ENCODE measurements at regions not wholly inside any gene's neighbourhood (a gene's known extent, or its start where the extent isn't known, plus 50 kb on each side); places are given as distances from the start of the nearest gene placed in this dataset.

DNA sequence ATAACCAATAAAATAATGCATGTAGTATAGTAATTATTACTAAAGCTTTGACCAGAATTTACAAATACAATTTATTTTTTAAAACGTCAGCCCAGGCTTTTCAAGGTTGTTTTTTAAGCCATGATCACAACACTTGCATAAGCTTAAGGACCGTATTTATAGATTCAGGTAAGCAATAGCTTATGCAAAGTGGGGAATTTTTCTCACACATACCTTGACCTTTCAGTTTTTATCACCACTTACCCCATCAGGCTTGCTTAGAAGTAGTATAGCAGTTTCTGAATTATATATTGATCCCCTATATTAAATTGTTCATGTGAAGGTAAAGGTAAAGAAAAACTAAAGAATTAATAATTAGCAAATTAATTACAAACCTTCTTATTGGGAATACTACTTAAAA lies 232.3 kb upstream of the FKBP1C start:
- H3K9me3 ChIP-seq = no peaks in the 10 kb centered on the region
- H3K4me3 ChIP-seq = no peak overlapping the region
- TF ChIP-seq CBX8 (IDR thresholded peaks at IDR 0.05) (no peak), EP300 (IDR thresholded peaks at IDR 0.05) (no peak), ZNF302 (CRISPR knock-in tag; IDR thresholded peaks at IDR 0.05) (no peak), HDAC2 (IDR thresholded peaks at IDR 0.05) (no peak), JUN (IDR thresholded peaks at IDR 0.05) (no peak), MAZ (IDR thresholded peaks at IDR 0.05; ENCODE audit: borderline replicate concordance, low read depth, low read length) (no peak), ZC3H11A (IDR thresholded peaks at IDR 0.05) (no peak), MAFK (IDR thresholded peaks at IDR 0.05; ENCODE audit: partially characterized antibody) (no peak), FOSL2 (IDR thresholded peaks at IDR 0.05) (no peak), FOSL2 (CRISPR knock-in tag; IDR thresholded peaks at IDR 0.05) (no peak), TP53 (CRISPR knock-in tag; IDR thresholded peaks at IDR 0.05) (no peak), TFCP2L1 (CRISPR knock-in tag; IDR thresholded peaks at IDR 0.05) (no peak)
- TF ChIP-seq, protein P1, sequence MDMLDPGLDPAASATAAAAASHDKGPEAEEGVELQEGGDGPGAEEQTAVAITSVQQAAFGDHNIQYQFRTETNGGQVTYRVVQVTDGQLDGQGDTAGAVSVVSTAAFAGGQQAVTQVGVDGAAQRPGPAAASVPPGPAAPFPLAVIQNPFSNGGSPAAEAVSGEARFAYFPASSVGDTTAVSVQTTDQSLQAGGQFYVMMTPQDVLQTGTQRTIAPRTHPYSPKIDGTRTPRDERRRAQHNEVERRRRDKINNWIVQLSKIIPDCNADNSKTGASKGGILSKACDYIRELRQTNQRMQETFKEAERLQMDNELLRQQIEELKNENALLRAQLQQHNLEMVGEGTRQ (IDR thresholded peaks at IDR 0.05) = no peak
- TF ChIP-seq, protein P2, sequence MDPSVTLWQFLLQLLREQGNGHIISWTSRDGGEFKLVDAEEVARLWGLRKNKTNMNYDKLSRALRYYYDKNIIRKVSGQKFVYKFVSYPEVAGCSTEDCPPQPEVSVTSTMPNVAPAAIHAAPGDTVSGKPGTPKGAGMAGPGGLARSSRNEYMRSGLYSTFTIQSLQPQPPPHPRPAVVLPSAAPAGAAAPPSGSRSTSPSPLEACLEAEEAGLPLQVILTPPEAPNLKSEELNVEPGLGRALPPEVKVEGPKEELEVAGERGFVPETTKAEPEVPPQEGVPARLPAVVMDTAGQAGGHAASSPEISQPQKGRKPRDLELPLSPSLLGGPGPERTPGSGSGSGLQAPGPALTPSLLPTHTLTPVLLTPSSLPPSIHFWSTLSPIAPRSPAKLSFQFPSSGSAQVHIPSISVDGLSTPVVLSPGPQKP (IDR thresholded peaks at IDR 0.05; ENCODE audit: low read depth, low read length) = no peak
- TF ChIP-seq, protein P3, sequence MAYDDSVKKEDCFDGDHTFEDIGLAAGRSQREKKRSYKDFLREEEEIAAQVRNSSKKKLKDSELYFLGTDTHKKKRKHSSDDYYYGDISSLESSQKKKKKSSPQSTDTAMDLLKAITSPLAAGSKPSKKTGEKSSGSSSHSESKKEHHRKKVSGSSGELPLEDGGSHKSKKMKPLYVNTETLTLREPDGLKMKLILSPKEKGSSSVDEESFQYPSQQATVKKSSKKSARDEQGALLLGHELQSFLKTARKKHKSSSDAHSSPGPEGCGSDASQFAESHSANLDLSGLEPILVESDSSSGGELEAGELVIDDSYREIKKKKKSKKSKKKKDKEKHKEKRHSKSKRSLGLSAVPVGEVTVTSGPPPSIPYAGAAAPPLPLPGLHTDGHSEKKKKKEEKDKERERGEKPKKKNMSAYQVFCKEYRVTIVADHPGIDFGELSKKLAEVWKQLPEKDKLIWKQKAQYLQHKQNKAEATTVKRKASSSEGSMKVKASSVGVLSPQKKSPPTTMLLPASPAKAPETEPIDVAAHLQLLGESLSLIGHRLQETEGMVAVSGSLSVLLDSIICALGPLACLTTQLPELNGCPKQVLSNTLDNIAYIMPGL (CRISPR knock-in tag; IDR thresholded peaks at IDR 0.05; ENCODE audit: borderline replicate concordance) = no peak
- TF ChIP-seq, protein P4, sequence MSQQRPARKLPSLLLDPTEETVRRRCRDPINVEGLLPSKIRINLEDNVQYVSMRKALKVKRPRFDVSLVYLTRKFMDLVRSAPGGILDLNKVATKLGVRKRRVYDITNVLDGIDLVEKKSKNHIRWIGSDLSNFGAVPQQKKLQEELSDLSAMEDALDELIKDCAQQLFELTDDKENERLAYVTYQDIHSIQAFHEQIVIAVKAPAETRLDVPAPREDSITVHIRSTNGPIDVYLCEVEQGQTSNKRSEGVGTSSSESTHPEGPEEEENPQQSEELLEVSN (IDR thresholded peaks at IDR 0.05; ENCODE audit: borderline replicate concordance, low read depth) = no peak
- no peak overlapping the region for H3K4me2 ChIP-seq
- ATAC-seq (no peak), DNase-seq (ENCODE audit: low read depth in 1 of 2, low spot score in 1 of 2) (no peak), FAIRE-seq (no peak)
- 21% methylated on average over 2 of the region's 2 CpGs for WGBS (ENCODE audit: missing lambda C conversion rate)
- ChIA-PET CTCF (no interaction called here), POLR2A (no interaction called here)
- H3K4me1 ChIP-seq = no peaks in the 10 kb centered on the region
- H3K27ac ChIP-seq = no peak overlapping the region

DNA sequence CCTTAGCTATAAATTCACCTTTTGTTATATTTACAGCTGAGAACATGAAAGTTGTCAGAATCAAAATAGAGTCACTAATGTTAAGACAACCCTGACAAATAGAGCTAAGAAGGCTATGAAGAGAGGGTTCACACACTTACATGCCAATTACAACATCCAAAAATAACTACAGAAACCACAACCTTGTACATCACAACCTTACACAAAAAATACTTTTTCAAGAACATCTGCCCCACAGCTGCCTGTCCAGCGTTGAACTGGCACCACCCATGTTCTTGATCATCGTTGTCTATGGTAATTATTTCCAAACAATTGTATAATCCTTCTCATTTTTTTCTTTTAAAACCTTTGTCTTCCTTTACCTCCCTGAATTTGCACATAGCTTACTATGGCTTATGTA lies 231.2 kb upstream of the FKBP1C start:
- H3K27ac ChIP-seq = no peak overlapping the region
- no peak for TF ChIP-seq JUN (IDR thresholded peaks at IDR 0.05)
- TF ChIP-seq ZNF302 (CRISPR knock-in tag; IDR thresholded peaks at IDR 0.05) = no peak
- no peak for TF ChIP-seq HDAC2 (IDR thresholded peaks at IDR 0.05)
- TF ChIP-seq JUNB (IDR thresholded peaks at IDR 0.05) = no peak
- no peak for TF ChIP-seq ZFP36 (IDR thresholded peaks at IDR 0.05; ENCODE audit: borderline replicate concordance, partially characterized antibody)
- TF ChIP-seq RAD21 (conservative IDR thresholded peaks at IDR 0.05 in 1 of 2, IDR thresholded peaks at IDR 0.05 in 1 of 2) = no peak
- TF ChIP-seq NPAS2 (CRISPR knock-in tag; IDR thresholded peaks at IDR 0.05; ENCODE audit: borderline replicate concordance) = no peak
- TF ChIP-seq ESRRA (IDR thresholded peaks at IDR 0.05; ENCODE audit: borderline replicate concordance, low read length) = no peak
- TF ChIP-seq FOSB (CRISPR knock-in tag; IDR thresholded peaks at IDR 0.05) = no peak
- TF ChIP-seq CEBPB (IDR thresholded peaks at IDR 0.05) = no peak
- TF ChIP-seq ZC3H11A (IDR thresholded peaks at IDR 0.05) = no peak
- no peak for TF ChIP-seq GATA3 (IDR thresholded peaks at IDR 0.05; ENCODE audit: borderline replicate concordance)
- no peak for TF ChIP-seq POLR2AphosphoS2 (conservative IDR thresholded peaks at IDR 0.05; ENCODE audit: low read length)
- TF ChIP-seq, protein P3 (CRISPR knock-in tag; IDR thresholded peaks at IDR 0.05; ENCODE audit: borderline replicate concordance) = no peak
- TF ChIP-seq NR3C1 (IDR thresholded peaks at IDR 0.05) = no peak
- TF ChIP-seq HEYL (CRISPR knock-in tag; IDR thresholded peaks at IDR 0.05) = no peak
- no peak for TF ChIP-seq HOXB13 (CRISPR knock-in tag; IDR thresholded peaks at IDR 0.05; ENCODE audit: low read depth)
- TF ChIP-seq, protein P2 (IDR thresholded peaks at IDR 0.05; ENCODE audit: low read depth, low read length) = no peak
- no peak for TF ChIP-seq RARB (CRISPR knock-in tag; IDR thresholded peaks at IDR 0.05)
- DNase-seq (ENCODE audit: low read depth in 1 of 2, low spot score in 1 of 2) (no peak), ATAC-seq (no peak), FAIRE-seq (no peak)
- no peaks in the 10 kb centered on the region for H3K9me3 ChIP-seq
- WGBS (ENCODE audit: missing lambda C conversion rate) = 0% methylated on average over 2 of the region's 2 CpGs
- no peak overlapping the region for H3K4me3 ChIP-seq
- H3K4me2 ChIP-seq = no peak overlapping the region
- ChIA-PET POLR2A (no interaction called here), CTCF (no interaction called here)
- H3K4me1 ChIP-seq = no peaks in the 10 kb centered on the region

Data from A549 (cell line).